Endodermal cell (in vitro differentiated cells): ENCODE measurements at regions not wholly inside any gene's neighbourhood (a gene's known extent, or its start where the extent isn't known, plus 50 kb on each side); places are given as distances from the start of the nearest gene placed in this dataset.
"Not testable (repeated sequence)": the region's sequence is repeated elsewhere in the genome, so short reads cannot be mapped to it uniquely, and the experiment has no call there.

Experiments
- DNase-seq: peaks from one replicate; pipeline ENCODE4 v3.0.0-alpha.2; 2017
- H3K27ac ChIP-seq: 2 replicates; pipeline ENCODE4 v1.5.1; 2013; ENCODE audit warnings: mild to moderate bottlenecking, low read depth, low read length, moderate library complexity
- H3K27me3 ChIP-seq: 2 replicates; pipeline ENCODE4 v1.6.1; 2013; ENCODE audit warnings: mild to moderate bottlenecking, low read length, moderate library complexity; ENCODE audit not compliant: insufficient read depth, control insufficient read depth, poor library complexity, severe bottlenecking
- H3K36me3 ChIP-seq: 2 replicates; pipeline ENCODE4 v1.7.0; 2013; ENCODE audit warnings: mild to moderate bottlenecking, low read length, moderate library complexity; ENCODE audit not compliant: control insufficient read depth, insufficient read depth
- H3K4me1 ChIP-seq: one replicate; pipeline ENCODE4 v1.7.0; 2013; ENCODE audit warnings: low read length; ENCODE audit not compliant: control insufficient read depth, insufficient read depth
- H3K4me3 ChIP-seq: 2 replicates; pipeline ENCODE4 v1.5.1; 2013; ENCODE audit warnings: mild to moderate bottlenecking, low read length, moderate library complexity
- H3K9ac ChIP-seq: 2 replicates; pipeline ENCODE4 v1.6.1; 2013; ENCODE audit warnings: mild to moderate bottlenecking, low read length, moderate library complexity; ENCODE audit not compliant: poor library complexity, severe bottlenecking; ENCODE audit errors: extremely low read depth
- H3K9me3 ChIP-seq: 2 replicates; pipeline ENCODE4 v1.6.1; 2013; ENCODE audit warnings: mild to moderate bottlenecking, low read length, moderate library complexity; ENCODE audit not compliant: control insufficient read depth
- H3K27ac Mint-ChIP-seq: 2 replicates; pipeline ENCODE4 v1.8.0; 2020; ENCODE audit warnings: mixed read lengths
- H3K27me3 Mint-ChIP-seq: 2 replicates; pipeline ENCODE4 v1.8.0; 2021; ENCODE audit warnings: mild to moderate bottlenecking, mixed read lengths; ENCODE audit not compliant: insufficient read depth
- H3K36me3 Mint-ChIP-seq: 2 replicates; pipeline ENCODE4 v1.8.0; 2020; ENCODE audit warnings: low read depth, mixed read lengths
- H3K4me1 Mint-ChIP-seq: 2 replicates; pipeline ENCODE4 v1.8.0; 2020; ENCODE audit warnings: mixed read lengths
- H3K4me3 Mint-ChIP-seq: 2 replicates; pipeline ENCODE4 v1.8.0; 2020; ENCODE audit warnings: mild to moderate bottlenecking, moderate library complexity, mixed read lengths
- H3K9me3 Mint-ChIP-seq: 2 replicates; pipeline ENCODE4 v1.8.0; 2020; ENCODE audit warnings: mild to moderate bottlenecking, mixed read lengths
- CTCF ChIP-seq: fragments of 200-600 bp; sonication (generic); conservative IDR thresholded peaks from 2 replicates; pipeline ENCODE4 v1.5.0; 2021; ENCODE audit warnings: antibody characterized with exemption, mild to moderate bottlenecking
- WGBS, 2 experiments: methylation state at CpG; one replicate each; pipeline versions ENCODE4 v1.1.5 to v1.1.7; 2013; ENCODE audit warnings: missing lambda C conversion rate in 2 of 2, mixed read lengths in 1 of 2; ENCODE audit not compliant: insufficient coverage in 1 of 2, insufficient read length in 1 of 2; 5-methylcytosine and 5-hydroxymethylcytosine counted together

GRCh38 chr2:39837856-39838453 lies 58.9 kb upstream of the THUMPD2 start:
- Mint-ChIP-seq H3K27ac (no peak overlapping the region), H3K9me3 (peaks cover 15% of the 10 kb centered on the region), H3K27me3 (no peaks in the 10 kb centered on the region), H3K36me3 (no peaks in the 10 kb centered on the region), H3K4me3 (no peak overlapping the region), H3K4me1 (peaks cover 6% of the 10 kb centered on the region)
- TF ChIP-seq CTCF: peak; percentile 91
- H3K27ac ChIP-seq: no peak overlapping the region
- DNase-seq: peak; percentile 79
- H3K36me3 ChIP-seq: no peaks in the 10 kb centered on the region
- no peaks in the 10 kb centered on the region for H3K4me1 ChIP-seq
- no peak overlapping the region for H3K9ac ChIP-seq
- H3K9me3 ChIP-seq: peaks cover 16% of the 10 kb centered on the region
- H3K27me3 ChIP-seq: no peaks in the 10 kb centered on the region
- H3K4me3 ChIP-seq: no peak overlapping the region
- 46 to 89% methylated on average over 1 to 6 of the region's 6 CpGs for WGBS, 2 experiments

DNA sequence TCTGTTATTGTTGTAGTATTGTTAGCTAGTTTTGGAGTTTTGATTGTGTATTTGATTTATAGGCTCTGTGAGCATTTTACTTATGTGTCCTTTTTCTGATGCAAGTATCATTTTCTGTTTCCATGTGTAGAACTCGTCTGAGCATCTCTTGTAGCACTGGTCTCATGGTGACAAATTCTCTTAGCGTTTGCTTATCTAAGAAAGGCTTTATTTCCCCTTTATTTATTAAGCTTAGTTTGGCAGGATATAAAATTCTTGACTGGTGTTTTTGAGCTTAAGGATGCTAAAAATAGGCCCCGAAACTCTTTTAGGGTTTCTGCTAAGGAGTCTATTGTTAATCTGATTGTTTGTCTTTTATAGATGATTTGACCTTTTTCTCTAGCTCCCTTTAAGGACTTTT lies 57.6 kb upstream of the THUMPD2 start:
- Mint-ChIP-seq H3K36me3 (no peaks in the 10 kb centered on the region), H3K4me3 (no peak overlapping the region), H3K27ac (no peak overlapping the region), H3K27me3 (no peaks in the 10 kb centered on the region), H3K4me1 (peaks cover 6% of the 10 kb centered on the region), H3K9me3 (peaks cover 15% of the 10 kb centered on the region)
- H3K36me3 ChIP-seq: no peaks in the 10 kb centered on the region
- 92 to 95% methylated on average over 2 to 3 of the region's 3 CpGs for WGBS, 2 experiments
- no peak overlapping the region for H3K27ac ChIP-seq
- no peak for DNase-seq
- H3K4me3 ChIP-seq: no peak overlapping the region
- no peaks in the 10 kb centered on the region for H3K27me3 ChIP-seq
- no peak for TF ChIP-seq CTCF
- peaks cover 16% of the 10 kb centered on the region for H3K9me3 ChIP-seq
- no peak overlapping the region for H3K9ac ChIP-seq
- H3K4me1 ChIP-seq: no peaks in the 10 kb centered on the region

GRCh38 chr2:39834426-39834825 lies 55.4 kb upstream of the THUMPD2 start:
- 92 to 100% methylated on average over 1 to 2 of the region's 2 CpGs for WGBS, 2 experiments
- peaks cover 15% of the 10 kb centered on the region for H3K9me3 Mint-ChIP-seq

DNA sequence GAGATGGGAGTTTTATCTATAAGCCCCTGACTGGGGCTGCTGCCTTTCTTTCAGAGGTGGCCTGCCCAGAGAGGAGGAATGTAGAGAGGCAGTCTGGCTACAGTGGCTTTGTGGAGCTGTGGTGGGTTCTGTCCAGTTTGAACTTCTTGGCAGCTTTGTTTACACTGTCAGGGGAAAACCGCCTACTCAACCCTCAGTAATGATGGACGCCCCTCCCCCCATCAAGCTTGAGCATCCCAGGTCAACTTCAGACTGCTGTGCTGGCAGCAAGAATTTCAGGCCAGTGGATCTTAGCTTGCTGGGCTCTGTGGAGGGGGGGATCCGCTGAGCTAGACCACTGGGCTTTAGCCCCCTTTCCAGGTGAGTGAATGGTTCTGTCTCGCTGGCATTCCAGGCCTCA lies 51.6 kb upstream of the THUMPD2 start:
- not testable (repeated sequence) for H3K27me3 ChIP-seq, H3K36me3 Mint-ChIP-seq, H3K9ac ChIP-seq, DNase-seq, H3K4me3 ChIP-seq, H3K9me3 Mint-ChIP-seq, H3K9me3 ChIP-seq, H3K4me3 Mint-ChIP-seq, H3K27me3 Mint-ChIP-seq, H3K27ac Mint-ChIP-seq, H3K4me1 Mint-ChIP-seq, H3K36me3 ChIP-seq, H3K4me1 ChIP-seq, H3K27ac ChIP-seq
- WGBS, 2 experiments: 86 to 100% methylated on average over 2 to 4 of the region's 4 CpGs

More at GRCh38 chr2:39834426-39834825, 55.4 kb upstream of the THUMPD2 start:
- H3K36me3 Mint-ChIP-seq: no peaks in the 10 kb centered on the region
- no peak overlapping the region for H3K4me3 Mint-ChIP-seq
- H3K27ac Mint-ChIP-seq: no peak overlapping the region
- Histone ChIP-seq H3K27me3 (no peaks in the 10 kb centered on the region), H3K9ac (no peak overlapping the region), H3K4me1 (no peaks in the 10 kb centered on the region), H3K27ac (no peak overlapping the region), H3K36me3 (no peaks in the 10 kb centered on the region), H3K9me3 (peaks cover 16% of the 10 kb centered on the region), H3K4me3 (no peak overlapping the region)
- no peak for TF ChIP-seq CTCF
- no peaks in the 10 kb centered on the region for H3K27me3 Mint-ChIP-seq
- no peak for DNase-seq
- peaks cover 6% of the 10 kb centered on the region for H3K4me1 Mint-ChIP-seq
